Fibroblast of skin of right biceps (primary cell): ENCODE measurements at regions not wholly inside any gene's neighbourhood (a gene's known extent, or its start where the extent isn't known, plus 50 kb on each side); places are given as distances from the start of the nearest gene placed in this dataset.

Experiments
- DNase-seq: peaks from one replicate; pipeline ENCODE4 v3.0.0-alpha.2; 2013

DNA sequence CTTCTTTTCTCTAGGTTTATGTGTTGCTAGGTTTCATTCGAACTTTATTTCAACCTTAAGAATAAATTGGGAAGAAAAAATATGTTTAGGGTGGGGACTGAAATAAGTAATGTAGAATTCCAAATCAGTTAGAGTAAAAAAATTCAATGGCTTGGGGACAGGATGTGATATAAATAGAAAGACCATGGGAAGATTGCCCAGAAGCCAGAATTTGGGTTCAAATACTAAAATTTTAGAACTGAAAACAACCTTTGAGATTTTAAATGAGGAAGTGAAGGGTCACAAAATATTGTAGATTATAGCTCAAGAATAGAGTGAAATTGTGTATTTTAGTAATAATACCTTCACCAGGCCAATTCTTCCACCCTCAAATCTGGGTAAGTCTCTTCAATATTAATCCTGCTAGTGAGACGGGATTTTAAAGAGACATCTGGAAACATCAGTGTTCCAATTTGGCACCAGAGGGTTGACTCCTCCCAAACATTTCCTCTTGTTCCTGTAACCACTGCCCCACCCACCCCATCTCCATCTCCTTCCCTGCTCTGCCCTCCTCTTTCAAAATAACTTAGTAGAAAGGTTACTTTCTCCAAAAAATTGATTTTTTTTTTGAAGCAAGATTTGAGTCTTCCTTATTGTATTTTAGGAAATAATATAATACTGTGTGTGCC lies 51.3 kb upstream of the FAM3C start:
- no peak for DNase-seq

DNA sequence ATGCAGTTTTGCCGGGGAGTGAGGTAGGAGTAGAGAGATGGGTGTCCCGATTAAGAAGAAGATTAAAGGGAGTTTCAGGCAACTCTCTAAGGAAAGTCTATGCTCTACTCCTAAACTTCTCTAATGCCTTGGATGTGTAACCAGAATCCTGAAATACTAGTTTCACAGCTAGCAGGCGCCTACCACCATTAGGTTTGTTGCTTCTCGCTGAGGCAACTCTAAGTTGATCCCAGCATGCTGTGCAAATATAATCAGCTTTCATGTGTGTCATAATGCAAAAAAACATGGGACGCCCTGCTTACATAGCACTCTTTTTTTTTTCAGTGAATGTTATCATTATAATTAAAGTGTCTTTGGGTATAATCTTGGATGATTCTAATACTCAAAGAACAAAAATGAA lies 50.4 kb upstream of the FAM3C start:
- DNase-seq = no peak
